GM19193 (cell line): ENCODE measurements at regions not wholly inside any gene's neighbourhood (a gene's known extent, or its start where the extent isn't known, plus 50 kb on each side); places are given as distances from the start of the nearest gene placed in this dataset.

ENCODE experiments used
- POLR2A ChIP-seq: IDR thresholded peaks from 4 replicates; pipeline ENCODE4 v1.6.1; 2011; ENCODE audit not compliant: insufficient read depth, insufficient read length; ENCODE audit errors: extremely low read depth

GRCh38 chr17:77001487-77001886 is 133.3 kb downstream of the MGAT5B start:
- TF ChIP-seq POLR2A, result no peak

GRCh38 chr17:77002103-77003045 is 134.2 kb downstream of the MGAT5B start:
- no peak for TF ChIP-seq POLR2A

- TF ChIP-seq POLR2A, result no peak
Measured at GRCh38 chr17:77003699-77004098, 135.5 kb downstream of the MGAT5B start.

GRCh38 chr17:77006971-77007649 is 133.7 kb upstream of the SEC14L1 start:
- TF ChIP-seq POLR2A, result no peak

GRCh38 chr17:77009877-77010276 is 130.9 kb upstream of the SEC14L1 start:
- TF ChIP-seq POLR2A, result no peak

GRCh38 chr17:77010667-77011066 is 130.1 kb upstream of the SEC14L1 start:
- TF ChIP-seq POLR2A, result no peak

- no peak for TF ChIP-seq POLR2A
Measured at GRCh38 chr17:77011173-77012011, 129.4 kb upstream of the SEC14L1 start.

GRCh38 chr17:77018504-77018903 is 122.3 kb upstream of the SEC14L1 start:
- TF ChIP-seq POLR2A, result no peak

GRCh38 chr17:77019893-77020379 is 120.8 kb upstream of the SEC14L1 start:
- TF ChIP-seq POLR2A, result no peak

- TF ChIP-seq POLR2A, result no peak
Measured at GRCh38 chr17:77020973-77021372, 119.8 kb upstream of the SEC14L1 start.

GRCh38 chr17:77022766-77023165 is 118.0 kb upstream of the SEC14L1 start:
- no peak for TF ChIP-seq POLR2A

- TF ChIP-seq POLR2A, result no peak
Measured at GRCh38 chr17:77025781-77026180, 115.0 kb upstream of the SEC14L1 start.

GRCh38 chr17:77027271-77027889 is 113.4 kb upstream of the SEC14L1 start:
- TF ChIP-seq POLR2A, result no peak

- no peak for TF ChIP-seq POLR2A
Measured at GRCh38 chr17:77028900-77029299, 111.9 kb upstream of the SEC14L1 start.
